ENCODE measurements at regions not wholly inside any gene's neighbourhood (a gene's known extent, or its start where the extent isn't known, plus 50 kb on each side); places are given as distances from the start of the nearest gene placed in this dataset.

DNA sequence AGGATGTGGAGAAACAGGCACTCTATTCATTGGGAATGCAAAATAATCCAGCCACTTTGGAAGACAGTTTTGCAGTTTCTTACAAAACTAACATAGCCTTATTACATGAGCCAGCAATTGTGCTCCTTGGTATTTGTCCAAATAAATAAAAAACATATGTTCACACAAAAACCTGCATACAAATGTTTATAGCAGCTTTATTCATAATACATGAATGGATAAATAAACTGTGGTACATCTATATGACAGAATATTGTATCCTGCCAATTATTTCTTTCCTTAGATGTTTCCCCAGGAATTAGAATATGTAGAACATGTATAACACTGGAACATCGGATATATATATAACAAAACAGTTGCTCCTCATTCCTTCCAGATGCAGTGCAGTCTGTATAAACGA lies 57.7 kb upstream of the VEGFC start:
- Histone ChIP-seq H3K4me1 (ENCODE audit: insufficient read depth, low read length) (peaks cover 8% of the 10 kb centered on the region), H3K27ac (ENCODE audit: low read depth, low read length) (no peak overlapping the region), H3K79me2 (ENCODE audit: insufficient read depth, low read length) (no peaks in the 10 kb centered on the region), H2AFZ (ENCODE audit: low read length) (no peak overlapping the region), H3K27me3 (ENCODE audit: insufficient read depth, low read length) (no peaks in the 10 kb centered on the region), H3K4me2 (ENCODE audit: insufficient read depth, low read length) (no peak overlapping the region), H3K36me3 (ENCODE audit: insufficient read depth, low read length) (no peaks in the 10 kb centered on the region), H3K4me3 (ENCODE audit: insufficient read depth, low read length) (no peak overlapping the region), H3K9me3 (ENCODE audit: low read depth, low read length) (no peaks in the 10 kb centered on the region), H4K20me1 (ENCODE audit: insufficient read depth, low read length) (no peaks in the 10 kb centered on the region)
- DNase-seq (ENCODE audit: insufficient read length, low spot score, missing footprints): no peak
- TF ChIP-seq, protein P1, sequence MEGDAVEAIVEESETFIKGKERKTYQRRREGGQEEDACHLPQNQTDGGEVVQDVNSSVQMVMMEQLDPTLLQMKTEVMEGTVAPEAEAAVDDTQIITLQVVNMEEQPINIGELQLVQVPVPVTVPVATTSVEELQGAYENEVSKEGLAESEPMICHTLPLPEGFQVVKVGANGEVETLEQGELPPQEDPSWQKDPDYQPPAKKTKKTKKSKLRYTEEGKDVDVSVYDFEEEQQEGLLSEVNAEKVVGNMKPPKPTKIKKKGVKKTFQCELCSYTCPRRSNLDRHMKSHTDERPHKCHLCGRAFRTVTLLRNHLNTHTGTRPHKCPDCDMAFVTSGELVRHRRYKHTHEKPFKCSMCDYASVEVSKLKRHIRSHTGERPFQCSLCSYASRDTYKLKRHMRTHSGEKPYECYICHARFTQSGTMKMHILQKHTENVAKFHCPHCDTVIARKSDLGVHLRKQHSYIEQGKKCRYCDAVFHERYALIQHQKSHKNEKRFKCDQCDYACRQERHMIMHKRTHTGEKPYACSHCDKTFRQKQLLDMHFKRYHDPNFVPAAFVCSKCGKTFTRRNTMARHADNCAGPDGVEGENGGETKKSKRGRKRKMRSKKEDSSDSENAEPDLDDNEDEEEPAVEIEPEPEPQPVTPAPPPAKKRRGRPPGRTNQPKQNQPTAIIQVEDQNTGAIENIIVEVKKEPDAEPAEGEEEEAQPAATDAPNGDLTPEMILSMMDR (IDR thresholded peaks at IDR 0.05; ENCODE audit: extremely low read depth, low read depth, low read length): no peak

DNA sequence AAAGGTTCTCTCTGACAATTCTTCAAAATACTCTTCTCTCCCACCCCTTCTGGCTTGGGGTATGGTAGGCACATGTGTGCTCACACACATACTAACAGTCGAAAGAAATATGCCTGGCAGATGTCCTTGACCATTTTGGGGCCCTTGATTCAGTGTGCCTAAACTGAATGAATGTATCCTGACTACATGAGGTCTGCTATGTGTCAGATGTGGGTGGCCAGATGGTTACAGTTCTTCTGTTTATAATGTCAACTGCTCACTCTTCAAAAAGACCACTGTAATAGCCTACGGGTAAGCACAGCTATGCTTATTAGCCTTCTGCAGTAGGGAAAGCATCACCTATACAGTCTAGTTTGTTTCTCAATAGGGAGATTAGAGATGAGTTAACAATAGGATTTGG lies 63.7 kb upstream of the VEGFC start:
- Histone ChIP-seq H3K4me3 (ENCODE audit: insufficient read depth, low read length) (no peak overlapping the region), H3K9me3 (ENCODE audit: low read depth, low read length) (no peaks in the 10 kb centered on the region), H3K4me2 (ENCODE audit: insufficient read depth, low read length) (no peak overlapping the region), H3K79me2 (ENCODE audit: insufficient read depth, low read length) (no peaks in the 10 kb centered on the region), H3K4me1 (ENCODE audit: insufficient read depth, low read length) (no peaks in the 10 kb centered on the region), H3K27me3 (ENCODE audit: insufficient read depth, low read length) (no peaks in the 10 kb centered on the region), H3K36me3 (ENCODE audit: insufficient read depth, low read length) (no peaks in the 10 kb centered on the region), H2AFZ (ENCODE audit: low read length) (no peak overlapping the region), H3K27ac (ENCODE audit: low read depth, low read length) (no peak overlapping the region), H4K20me1 (ENCODE audit: insufficient read depth, low read length) (no peaks in the 10 kb centered on the region)
- DNase-seq (ENCODE audit: insufficient read length, low spot score, missing footprints): no peak
- TF ChIP-seq, protein P1 (IDR thresholded peaks at IDR 0.05; ENCODE audit: extremely low read depth, low read depth, low read length): no peak

DNA sequence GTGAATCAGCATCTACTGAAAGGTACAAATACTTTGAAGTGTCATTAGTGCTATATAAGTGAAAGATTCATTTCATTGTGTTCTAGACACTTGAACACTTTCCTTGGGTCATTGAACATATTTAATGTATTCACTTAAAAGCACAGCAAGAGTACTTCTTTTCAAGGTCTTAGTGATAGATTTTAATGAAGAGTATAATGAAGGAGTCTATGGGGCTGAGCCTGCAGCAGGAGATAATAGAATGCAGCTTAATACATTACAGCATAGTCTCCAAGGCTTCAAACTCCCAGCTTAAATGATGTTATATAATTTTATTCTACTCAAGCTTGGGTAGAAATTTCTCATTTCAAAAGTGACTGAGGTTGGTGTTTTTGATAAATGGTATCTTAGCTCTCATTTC lies 66.1 kb upstream of the VEGFC start:
- Histone ChIP-seq H3K9me3 (ENCODE audit: low read depth, low read length) (no peaks in the 10 kb centered on the region), H4K20me1 (ENCODE audit: insufficient read depth, low read length) (no peaks in the 10 kb centered on the region), H2AFZ (ENCODE audit: low read length) (no peak overlapping the region), H3K36me3 (ENCODE audit: insufficient read depth, low read length) (no peaks in the 10 kb centered on the region), H3K27me3 (ENCODE audit: insufficient read depth, low read length) (no peaks in the 10 kb centered on the region), H3K27ac (ENCODE audit: low read depth, low read length) (no peak overlapping the region), H3K4me2 (ENCODE audit: insufficient read depth, low read length) (no peak overlapping the region), H3K4me1 (ENCODE audit: insufficient read depth, low read length) (no peaks in the 10 kb centered on the region), H3K79me2 (ENCODE audit: insufficient read depth, low read length) (no peaks in the 10 kb centered on the region), H3K4me3 (ENCODE audit: insufficient read depth, low read length) (no peak overlapping the region)
- DNase-seq (ENCODE audit: insufficient read length, low spot score, missing footprints): no peak
- TF ChIP-seq, protein P1 (IDR thresholded peaks at IDR 0.05; ENCODE audit: extremely low read depth, low read depth, low read length): no peak

DNA sequence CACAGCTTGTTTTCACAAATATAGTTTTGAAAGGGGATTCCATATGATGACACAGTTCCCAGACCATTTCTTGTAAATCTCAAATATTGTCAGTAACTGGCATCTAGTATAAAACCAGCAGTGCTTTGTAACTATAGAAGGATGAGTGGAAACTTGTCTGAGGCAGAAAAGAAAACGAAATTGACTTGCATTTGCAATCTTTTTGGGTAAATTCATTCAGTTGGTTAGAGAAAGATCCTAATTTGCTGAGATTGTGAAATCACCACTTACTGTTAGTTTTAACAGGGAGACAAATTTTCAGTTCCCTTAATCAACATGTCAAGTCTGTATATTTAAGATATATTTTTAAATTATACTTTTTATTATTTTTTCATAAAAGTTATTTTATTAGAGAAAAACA lies 71.5 kb upstream of the VEGFC start:
- Histone ChIP-seq H3K4me2 (ENCODE audit: insufficient read depth, low read length) (no peak overlapping the region), H3K79me2 (ENCODE audit: insufficient read depth, low read length) (no peaks in the 10 kb centered on the region), H3K9me3 (ENCODE audit: low read depth, low read length) (no peaks in the 10 kb centered on the region), H3K36me3 (ENCODE audit: insufficient read depth, low read length) (no peaks in the 10 kb centered on the region), H3K4me3 (ENCODE audit: insufficient read depth, low read length) (no peak overlapping the region), H3K27me3 (ENCODE audit: insufficient read depth, low read length) (no peaks in the 10 kb centered on the region), H4K20me1 (ENCODE audit: insufficient read depth, low read length) (no peaks in the 10 kb centered on the region), H2AFZ (ENCODE audit: low read length) (peak overlapping the region; percentile 60), H3K4me1 (ENCODE audit: insufficient read depth, low read length) (no peaks in the 10 kb centered on the region), H3K27ac (ENCODE audit: low read depth, low read length) (no peak overlapping the region)
- TF ChIP-seq, protein P1 (IDR thresholded peaks at IDR 0.05; ENCODE audit: extremely low read depth, low read depth, low read length): no peak
- DNase-seq (ENCODE audit: insufficient read length, low spot score, missing footprints): peak; percentile 64
